Erythroblast (primary cell): ENCODE measurements at regions not wholly inside any gene's neighbourhood (a gene's known extent, or its start where the extent isn't known, plus 50 kb on each side); places are given as distances from the start of the nearest gene placed in this dataset.

Experiments used
- DNase-seq, 2 experiments: peaks; one replicate each; lab custom pipeline; 2025; lab: John Stamatoyannopoulos, UW
- GATA1 ChIP-seq: IDR thresholded peaks from 2 replicates; pipeline ENCODE4 v1.6.1; 2011; ENCODE audit warnings: low read depth, mild to moderate bottlenecking, control low read depth, low read length, moderate library complexity
- POLR2A ChIP-seq: IDR thresholded peaks from 2 replicates; pipeline ENCODE4 v1.6.1; 2011; ENCODE audit warnings: mild to moderate bottlenecking, low read length

DNA sequence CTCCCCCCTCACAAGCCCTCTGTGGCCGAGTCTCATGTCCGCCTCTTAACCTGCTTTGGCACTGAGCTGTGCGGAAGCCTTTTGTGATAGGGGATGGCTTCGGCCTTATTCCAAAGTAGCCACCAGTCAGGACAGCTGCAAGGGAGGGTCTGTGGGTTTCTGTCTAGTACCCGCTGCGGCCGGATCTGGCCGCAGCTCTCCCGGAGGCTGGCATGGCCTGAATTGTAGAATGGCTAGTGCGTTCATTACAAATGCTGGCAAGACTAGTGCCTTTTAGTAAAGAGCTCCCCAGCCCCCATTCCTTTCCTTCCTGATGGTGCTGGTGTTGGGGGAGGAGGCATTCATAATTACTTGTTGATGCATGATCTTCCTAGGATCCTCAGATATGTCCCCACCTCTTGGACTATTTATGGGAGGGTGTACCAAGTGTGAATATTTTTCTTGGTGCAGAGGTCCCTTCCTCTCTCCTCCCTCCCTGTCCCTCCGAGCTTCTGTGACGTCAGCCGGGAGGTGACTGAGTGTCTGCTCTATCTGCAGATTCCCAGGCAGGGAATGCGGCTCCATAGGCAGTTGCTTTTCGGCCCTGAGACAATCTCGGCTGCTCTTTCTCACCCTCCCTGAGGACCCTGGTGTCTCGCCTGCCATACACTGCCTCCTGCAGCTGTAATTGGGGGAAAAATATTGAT is 108.7 kb upstream of the E2F8 start:
- no peak for DNase-seq
- TF ChIP-seq POLR2A (no peak), GATA1 (no peak)

DNA sequence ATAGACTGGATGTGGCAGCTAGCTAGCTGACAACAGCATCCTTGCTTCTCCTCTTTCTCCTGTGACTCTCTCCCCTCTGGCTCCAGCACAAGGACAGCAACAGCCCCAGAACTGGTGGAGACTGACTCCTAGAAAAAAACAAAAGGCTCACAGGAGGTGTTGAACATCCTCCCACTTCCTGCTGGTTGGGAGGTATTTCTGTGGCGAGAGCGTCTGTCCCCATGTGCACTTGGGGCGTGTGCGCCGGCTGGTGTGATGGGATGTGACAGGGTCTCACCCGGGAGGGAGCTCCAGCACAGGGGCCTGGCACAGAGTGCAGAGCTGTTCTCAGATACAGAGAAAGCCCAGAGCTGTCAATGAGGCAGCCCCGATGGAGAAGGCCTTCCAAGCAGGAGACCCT is 107.2 kb upstream of the E2F8 start:
- TF ChIP-seq POLR2A (no peak), GATA1 (no peak)
- no peak for DNase-seq

DNA sequence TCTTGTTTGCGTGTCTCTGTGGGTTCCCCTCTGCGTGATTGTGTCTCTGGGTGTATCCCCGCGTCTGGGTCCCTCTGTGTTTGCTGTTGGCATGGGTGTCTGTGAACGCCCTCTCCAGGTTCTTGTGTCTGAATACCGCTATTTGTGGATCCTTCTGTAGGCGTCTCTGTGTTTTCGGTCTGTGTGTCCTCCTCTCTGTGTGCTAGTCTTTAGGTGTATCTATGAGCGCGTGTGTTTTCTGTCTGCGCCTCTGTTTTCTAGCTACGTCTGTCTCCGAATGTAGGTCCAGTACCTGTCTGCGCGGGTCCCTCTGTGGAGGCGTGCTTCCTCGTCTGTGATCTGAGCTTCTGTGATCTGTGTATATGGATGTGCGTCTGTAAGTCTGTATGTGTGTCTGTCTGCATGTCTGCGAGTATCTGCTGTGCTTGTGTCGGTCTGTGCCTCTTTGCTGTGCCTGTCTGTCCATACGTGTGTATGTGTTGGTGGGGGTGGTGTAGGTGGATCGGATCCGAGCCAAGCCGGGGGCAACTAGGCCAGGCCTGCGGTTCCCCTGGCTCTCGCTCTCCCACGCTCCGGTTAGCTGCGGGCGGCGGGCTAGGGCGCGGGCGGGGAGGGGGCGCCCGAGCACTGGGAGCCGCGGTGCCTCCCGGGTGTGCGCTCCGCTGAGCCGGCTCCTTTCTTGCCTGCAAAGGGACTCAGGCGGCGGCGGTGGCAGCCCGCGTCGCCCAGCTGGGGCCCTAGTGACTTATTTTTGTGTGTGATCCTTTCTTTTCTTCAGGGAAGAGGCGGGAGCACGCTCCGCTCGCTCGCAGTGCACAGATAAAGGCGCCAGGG is 105.3 kb upstream of the E2F8 start:
- no peak for DNase-seq
- no peak for TF ChIP-seq POLR2A
- TF ChIP-seq GATA1: no peak

DNA sequence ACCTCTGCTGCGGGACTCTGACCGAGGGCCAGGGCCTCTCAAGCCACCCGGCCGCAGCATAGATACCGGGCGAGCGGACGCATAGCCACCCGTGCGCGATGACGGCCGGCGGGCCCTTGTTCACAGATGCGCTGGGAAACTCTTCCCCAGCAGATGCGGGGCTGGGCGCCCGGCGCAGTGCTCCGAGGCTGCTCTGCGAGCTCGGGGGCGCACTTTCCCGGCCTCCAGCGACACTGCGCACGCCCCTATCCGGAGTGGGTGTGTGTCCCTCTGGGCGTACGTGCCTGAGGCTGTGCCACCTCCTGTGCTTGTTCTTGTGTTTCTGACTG is 104.7 kb upstream of the E2F8 start:
- DNase-seq: no peak
- TF ChIP-seq GATA1 (no peak), POLR2A (no peak)

DNA sequence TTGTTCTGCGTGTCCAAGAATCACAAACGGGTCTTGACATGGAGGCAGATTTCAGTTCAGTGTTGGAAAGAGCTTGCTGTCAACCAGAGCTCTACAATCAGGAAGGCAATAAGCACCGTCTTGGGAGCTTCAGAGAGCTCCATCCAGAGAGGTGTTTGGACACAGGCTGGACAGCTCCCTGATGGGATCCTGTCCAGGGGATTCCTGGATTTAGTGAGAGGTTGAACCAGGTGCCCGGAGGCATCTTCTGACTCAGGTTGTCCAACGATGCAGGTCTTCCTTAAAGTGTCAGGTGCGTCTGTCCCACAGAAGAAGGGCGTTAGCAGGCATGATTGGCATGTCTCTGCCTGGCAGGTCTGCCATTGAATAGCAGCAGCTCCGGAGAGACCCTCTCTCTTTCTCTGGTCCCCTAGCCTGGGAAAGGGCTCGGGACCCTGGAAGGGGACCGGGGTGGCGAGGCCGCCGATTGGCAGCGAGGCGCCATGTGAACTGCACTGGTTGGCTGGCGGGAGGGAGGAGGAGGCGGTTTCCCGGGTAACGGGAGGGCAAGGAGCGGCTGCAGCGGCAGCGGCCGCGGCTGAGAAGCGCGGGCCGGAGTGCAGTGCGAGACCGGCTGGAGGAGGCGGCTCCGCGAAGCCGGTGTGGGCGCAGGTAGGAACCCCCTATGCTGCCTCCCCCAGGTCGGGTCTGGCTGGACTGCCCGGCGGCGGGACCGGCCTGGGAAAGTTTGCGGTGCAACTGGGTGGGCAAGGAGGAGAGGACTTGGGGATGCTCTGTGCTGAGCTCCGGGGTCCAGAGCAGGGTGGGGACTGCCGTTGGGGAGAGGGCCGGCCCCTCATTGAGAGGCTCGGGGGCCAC is 104.1 kb upstream of the E2F8 start:
- DNase-seq: no peak

DNA sequence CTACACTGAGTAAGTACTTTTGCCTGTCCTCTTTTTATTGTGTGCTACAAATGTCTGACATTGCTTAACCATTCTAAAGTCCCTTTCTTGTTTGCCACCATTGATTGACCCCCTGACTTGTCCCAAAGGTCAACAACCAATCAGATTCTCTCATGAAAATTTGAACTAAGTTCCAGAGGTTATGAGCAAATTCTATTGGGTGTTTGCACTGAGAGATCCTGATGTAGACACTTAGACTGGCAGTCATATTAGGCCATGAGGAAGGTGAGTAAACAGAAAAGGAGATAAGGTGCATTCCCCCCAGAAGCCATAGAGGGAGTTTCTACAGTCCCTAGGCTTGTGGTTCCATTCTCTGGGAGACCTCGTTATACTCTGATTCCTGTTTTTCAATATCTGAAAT is 101.3 kb upstream of the E2F8 start:
- DNase-seq: no peak
- TF ChIP-seq GATA1 (no peak), POLR2A (no peak)

More for the DNA sequence above, 104.1 kb upstream of the E2F8 start:
- TF ChIP-seq GATA1: no peak
- no peak for TF ChIP-seq POLR2A

DNA sequence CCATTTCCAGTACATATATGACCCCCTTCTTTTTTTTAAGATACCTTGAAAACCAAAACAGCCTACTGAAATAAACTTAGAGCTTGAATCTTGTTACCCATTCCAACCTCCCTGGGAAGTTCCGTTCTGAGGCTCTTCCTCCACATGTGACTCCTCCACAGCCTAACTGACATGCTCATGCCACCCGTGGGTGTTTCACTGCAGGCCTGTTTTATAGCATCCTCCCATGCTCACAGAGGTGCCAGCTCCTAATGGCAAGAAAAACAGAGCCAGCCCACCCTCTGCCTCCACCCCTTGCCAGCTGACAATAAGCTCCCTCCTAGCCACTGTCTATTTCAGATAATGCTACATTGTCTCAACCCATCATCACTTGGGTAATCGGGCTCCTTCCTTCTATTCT is 97.6 kb upstream of the E2F8 start:
- TF ChIP-seq POLR2A (no peak), GATA1 (no peak)
- no peak for DNase-seq

DNA sequence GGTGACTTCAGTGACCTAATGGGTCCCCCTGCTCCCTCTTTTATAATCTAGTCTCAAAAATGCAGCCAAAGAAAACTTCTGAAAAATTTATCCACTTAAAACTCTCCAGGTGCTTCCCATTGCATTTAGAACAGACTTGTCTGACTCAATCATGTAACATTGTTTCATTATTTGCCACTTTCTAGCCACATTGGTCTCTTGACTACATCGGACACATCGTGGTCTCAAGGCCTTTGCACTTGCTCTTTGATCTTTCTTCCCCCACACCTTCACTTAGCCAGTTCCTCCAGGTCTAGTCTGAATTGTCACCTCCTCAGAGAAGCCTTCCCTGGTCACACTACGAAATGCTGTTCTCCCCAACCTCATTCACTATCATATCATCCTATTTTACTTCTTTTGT is 97.0 kb upstream of the E2F8 start:
- no peak for DNase-seq
- TF ChIP-seq GATA1 (no peak), POLR2A (no peak)

DNA sequence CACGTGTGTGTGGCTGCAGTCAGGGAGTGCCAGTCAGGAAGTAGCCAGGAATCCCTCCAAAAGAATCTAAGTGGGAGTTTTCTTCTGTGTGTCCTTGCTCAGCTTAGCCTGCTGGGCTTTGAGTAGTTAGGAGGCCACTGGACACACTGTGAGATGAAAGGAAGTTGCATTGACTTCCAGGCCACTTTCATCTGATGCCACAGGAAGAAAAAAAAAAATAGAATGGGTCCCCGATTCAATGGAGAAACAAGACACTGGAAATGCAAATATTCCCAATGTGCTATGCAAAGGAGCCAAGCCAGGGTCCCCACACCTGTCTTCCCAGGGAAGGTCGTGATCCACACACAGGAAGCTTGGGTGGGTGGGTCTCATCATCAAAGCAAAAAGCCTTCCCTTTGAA is 95.6 kb upstream of the E2F8 start:
- no peak for TF ChIP-seq POLR2A
- TF ChIP-seq GATA1: no peak
- DNase-seq: no peak

DNA sequence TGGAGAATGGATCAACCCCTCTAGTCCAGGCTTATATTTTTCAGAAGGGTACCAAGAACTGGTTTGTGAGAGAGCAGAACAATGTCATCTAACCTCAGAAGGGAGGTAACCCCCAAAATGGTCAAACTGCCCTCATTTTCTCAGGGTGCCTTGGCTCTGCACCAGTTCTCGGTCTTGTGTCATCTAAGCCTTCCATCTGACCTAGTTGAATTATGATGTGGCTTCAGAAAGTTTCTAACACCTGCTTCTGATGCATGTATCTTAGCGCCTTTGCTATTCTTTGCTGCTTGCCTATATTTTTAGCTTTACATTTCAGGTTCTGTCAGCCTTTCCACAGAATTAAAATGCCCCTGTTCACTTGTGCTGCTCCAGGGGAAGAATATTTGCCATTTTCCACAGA is 91.7 kb upstream of the E2F8 start:
- no peak for DNase-seq

DNA sequence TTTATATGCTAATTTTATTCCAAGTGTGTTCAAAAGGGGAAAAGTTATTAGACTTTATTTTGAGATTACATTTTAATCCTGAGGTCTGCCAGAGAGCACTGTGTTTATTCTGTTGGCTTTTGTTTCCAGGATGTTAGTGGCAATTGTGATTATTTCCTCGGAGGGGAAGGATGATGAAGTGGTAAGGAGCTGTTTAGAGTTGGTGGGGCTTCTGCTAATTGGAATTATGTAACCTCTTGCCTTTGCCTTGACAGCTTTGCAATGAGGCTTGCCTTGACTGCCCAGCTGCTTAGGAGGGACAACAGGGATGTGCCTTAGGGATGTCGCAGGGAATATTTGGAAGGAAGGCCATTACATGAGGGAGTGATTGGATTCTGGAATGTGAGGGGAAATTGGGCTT is 89.7 kb upstream of the E2F8 start:
- TF ChIP-seq GATA1 (no peak), POLR2A (no peak)
- no peak for DNase-seq

More for the DNA sequence above, 91.7 kb upstream of the E2F8 start:
- TF ChIP-seq GATA1 (no peak), POLR2A (no peak)

DNA sequence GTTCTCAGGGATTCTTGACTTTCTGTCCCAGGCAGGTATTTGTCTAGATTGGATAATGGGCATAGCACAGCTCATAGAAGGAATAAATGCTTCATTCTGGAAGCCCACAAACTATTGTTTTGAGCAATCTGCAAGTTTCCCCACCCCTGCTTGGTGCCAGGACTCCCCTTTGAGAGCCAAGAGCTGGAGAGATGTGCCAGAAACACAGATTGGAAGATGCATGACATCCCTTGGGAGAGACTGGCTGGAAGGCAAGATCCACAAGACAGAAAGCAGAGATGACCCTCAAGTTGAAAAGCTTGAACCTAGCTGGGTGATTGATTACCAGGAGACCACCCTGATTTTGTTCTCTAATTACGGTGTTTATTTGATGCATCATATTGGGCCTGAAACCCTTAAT is 89.2 kb upstream of the E2F8 start:
- no peak for TF ChIP-seq POLR2A
- no peak for TF ChIP-seq GATA1
- no peak for DNase-seq

DNA sequence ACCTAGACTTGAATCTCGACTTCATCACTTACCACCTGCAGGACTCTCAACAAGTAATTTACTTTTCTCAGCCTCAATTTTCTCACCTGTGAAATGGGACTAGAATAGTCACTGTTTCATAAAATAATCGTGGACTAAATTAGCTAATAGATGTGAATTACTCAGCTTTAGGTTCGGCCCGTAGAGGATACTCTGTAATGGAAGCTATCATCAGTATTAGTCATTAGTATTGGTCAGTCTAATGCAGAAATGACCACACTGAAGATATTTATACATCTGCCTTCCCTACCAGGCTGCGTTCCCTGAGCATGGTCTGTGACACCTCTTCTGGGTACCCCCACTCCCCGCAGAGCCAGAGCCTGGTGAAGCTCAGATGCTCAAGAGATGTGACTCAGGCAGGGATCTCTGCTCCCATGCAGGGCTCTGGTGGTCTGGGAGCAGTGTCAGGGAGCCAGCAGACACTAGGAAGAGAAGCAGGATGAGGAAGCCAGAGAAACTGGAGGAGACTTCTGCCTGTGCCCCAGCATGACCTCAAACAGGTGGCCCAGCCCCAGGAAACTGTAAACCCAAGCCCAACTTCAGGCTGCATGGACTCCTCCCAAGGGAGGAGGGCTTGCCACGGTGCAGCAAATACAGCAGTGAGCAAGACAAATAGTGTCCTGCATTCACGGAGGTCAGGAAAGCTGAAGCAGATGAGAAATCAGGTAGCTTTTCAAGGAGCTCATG is 88.0 kb upstream of the E2F8 start:
- TF ChIP-seq POLR2A (no peak), GATA1 (no peak)
- no peak for DNase-seq
